GM21576 (cell line): ENCODE measurements at regions not wholly inside any gene's neighbourhood (a gene's known extent, or its start where the extent isn't known, plus 50 kb on each side); places are given as distances from the start of the nearest gene placed in this dataset.
"Not testable (repeated sequence)": the region's sequence is repeated elsewhere in the genome, so short reads cannot be mapped to it uniquely, and the experiment has no call there.

Experiments
- ATAC-seq: cut with Tn5 transposase; IDR thresholded peaks from one replicate; pipeline ENCODE4 v1.9.1; 2021; ENCODE audit warnings: mild to moderate bottlenecking, moderate library complexity; ENCODE audit not compliant: unreplicated experiment

DNA sequence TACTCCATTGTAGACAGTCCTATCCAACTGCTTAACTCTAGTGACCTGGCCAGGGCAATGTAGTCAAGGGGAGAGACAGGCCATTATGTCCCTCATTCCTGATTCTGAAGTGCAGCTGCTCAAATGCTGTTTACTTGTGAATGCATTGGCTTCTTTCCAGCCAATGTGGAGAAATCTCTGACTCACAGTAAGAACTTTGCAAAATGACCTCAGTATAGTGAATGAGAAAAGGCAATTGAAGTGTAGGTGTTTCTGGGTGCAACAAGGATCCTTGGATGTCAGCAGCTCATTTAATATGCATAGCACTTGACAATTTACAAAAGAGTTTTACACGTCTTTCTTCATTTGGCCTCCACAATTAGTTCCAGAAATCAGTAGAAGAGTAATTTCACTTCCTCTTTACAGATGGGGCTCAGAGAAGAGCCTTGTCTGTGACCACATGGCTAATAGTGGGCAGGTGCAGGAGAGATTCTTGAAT, 367.2 kb downstream of the OSTF1 start:
- peak; percentile 96 for ATAC-seq

GRCh38 chr9:75456698-75457097, 368.4 kb downstream of the OSTF1 start:
- ATAC-seq = no peak

DNA sequence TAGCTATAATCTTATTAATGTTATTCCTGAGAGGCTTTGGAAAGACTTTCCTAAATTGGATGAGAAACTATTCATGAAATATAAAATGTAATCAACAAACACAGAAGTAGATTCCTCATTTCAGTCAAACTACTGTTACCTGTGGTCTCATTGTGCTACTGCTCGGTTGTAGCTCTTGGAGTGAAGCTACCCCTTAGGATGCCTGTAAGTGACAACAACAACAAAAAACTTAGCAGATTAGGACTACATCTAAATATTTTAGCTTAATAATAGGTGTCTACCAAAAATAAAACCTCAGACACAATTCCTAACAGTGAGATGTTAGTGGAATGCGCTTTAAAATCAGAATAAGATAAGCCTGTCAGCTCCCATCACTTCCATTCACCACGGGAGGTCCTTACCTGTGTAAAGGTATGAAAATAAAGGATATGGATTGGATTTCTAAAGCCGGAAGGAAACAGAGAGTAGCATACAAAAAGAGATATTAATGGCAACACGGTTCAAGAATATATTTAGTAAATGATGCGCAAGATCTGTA, 369.2 kb downstream of the OSTF1 start:
- ATAC-seq = no peak

DNA sequence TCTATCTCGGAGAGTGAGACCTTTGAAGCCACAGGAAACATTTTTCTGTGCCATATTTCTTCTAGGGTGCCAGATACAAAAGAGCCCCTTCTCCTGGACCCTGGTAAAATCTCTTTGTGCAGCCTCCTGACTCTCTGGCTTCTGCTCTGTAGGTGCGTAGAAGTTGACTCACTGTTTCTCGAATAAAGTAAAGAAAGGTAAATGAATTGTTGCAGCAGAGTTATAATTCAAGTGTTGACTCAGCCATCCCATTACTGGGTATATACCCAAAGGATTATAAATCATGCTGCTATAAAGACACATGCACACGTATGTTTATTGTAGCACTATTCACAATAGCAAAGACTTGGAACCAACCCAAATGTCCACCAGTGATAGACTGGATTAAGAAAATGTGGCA, 371.0 kb downstream of the OSTF1 start:
- not testable (repeated sequence) for ATAC-seq

DNA sequence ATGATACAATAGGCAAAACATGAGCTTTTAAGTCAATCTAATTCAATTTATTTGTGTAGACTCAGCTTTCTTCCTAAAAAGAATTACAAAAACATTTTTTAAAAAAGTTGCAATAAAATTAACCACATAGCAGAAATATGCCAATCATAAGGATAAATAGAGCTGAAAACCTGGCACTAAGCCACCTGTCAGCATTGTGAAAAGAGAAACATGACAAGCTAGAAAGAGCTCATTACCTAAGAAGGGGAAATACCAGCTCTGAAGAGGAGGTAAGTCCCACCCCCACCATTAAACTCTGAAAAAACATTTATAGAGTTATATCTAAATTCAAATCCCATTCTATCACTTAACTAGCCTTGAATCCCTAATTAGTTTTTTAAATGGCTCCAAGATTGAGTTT, 372.9 kb downstream of the OSTF1 start:
- ATAC-seq = no peak

DNA sequence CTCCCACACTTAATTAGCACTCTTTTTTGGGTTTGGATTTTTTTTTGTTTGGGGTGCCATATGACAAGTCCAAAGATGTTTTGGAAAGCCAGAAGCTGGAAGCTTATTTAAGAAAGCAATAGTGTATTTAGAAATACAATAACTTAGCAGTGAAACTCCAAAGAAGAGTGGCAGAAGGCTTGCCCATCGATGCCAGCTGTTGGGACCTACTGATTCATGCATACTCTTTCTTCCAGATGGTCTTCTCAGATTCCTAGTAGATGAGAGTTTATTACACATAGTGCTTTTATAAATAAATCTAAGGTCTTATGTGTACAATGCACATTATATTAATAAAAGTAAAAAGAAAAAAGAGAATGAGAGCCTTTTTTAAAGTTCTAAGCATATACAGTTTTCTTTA, 374.6 kb downstream of the OSTF1 start:
- ATAC-seq = no peak

GRCh38 chr9:75463871-75464270, 375.6 kb downstream of the OSTF1 start:
- no peak for ATAC-seq

DNA sequence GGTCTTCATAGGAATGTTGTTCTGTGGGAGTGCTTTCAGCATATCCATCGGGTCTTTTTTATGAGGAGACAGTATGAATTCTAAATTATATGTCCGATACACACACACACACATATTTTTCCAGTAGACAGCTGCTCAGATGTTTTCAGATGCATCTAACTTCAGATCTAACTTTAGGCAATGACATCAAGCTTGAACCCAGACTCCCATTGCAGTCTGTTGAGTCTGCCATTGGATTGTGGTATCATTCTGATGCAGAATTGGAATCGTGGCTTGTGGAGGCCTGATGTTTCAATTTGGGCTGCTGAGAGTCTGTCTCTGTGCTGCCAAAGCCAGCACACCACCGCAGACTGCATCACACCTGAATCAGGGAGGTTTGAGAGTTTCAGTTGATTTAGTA, 376.4 kb downstream of the OSTF1 start:
- ATAC-seq = no peak

DNA sequence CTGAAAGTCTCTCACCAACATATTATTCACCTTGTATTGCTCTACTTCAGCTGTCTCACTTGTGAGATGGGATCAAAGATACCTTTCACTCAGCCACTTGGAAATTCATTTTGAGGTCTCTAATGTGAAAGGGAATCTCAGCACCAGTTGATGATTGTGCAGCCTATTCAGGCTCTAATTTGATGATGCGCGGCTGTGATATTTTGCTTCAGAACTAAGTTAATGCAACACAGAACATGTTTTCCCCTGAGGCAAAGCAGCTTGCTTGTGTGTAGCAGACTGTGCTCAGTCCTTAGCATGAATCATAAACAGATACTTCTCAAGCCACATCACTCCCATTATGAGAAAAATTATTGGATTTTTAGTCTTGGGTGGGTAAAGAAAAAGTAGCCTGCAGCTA, 378.8 kb downstream of the OSTF1 start:
- no peak for ATAC-seq

GRCh38 chr9:75471549-75472114, 383.3 kb downstream of the OSTF1 start:
- no peak for ATAC-seq

GRCh38 chr9:75482566-75482965, 394.3 kb downstream of the OSTF1 start:
- ATAC-seq = no peak

DNA sequence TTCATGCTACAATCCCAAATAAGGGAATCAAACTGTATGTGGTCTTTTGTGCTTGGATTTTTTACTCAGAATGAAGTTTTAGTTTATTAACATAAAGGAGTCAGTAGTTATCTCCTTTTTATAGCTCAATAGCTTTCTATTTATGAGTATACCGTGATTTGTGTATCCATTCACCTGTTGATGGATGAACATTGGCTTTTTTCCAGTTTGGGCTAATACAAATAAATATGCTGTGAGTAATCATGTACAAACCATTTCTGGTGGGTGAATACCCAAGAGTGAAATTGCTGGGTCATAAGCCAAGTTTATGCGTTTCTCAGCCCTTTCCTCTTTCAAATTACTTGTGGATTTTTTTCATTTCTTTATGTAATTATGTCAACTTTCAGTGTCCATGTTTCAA, 395.3 kb downstream of the OSTF1 start:
- no peak for ATAC-seq

DNA sequence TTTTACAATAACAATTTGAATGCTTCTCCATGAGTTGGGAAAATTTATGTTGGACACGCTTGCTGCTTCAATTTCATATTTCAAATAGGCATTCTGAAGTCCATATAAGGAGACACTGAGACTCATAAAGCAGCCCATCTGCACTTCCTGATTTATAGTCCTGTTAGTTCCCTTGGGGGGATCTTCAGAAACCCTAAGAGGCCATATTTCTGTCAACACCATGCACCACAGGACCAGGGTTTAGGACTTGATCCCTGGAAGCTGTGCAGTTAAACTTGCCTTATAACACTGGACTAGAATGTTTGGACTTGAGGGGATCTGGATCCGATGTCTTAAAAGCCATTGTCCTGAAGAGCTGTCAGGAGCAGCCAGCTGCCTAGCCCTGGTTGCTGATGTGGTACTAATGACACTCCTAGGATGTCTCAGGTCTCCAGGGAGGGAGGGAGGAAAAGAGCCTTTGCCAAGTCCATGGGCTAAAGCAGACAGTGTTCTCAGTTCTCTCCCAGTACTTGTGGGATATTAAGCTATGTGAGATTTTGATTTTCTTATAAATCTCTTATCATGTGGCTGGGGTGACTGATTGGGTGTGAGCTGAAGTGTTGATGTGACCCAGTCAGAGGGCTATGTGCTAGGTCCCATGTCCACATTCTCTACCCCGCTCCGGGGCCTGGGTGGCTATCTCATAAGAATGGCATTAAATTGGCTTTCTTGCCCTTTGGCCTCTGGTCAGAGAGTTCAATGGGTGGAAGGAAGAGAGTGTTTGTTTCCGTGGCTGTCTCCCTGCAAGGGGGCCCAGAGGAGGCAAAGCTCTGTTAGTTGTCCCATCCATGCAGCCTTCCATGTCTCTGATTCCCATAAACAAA, 399.8 kb downstream of the OSTF1 start:
- no peak for ATAC-seq

DNA sequence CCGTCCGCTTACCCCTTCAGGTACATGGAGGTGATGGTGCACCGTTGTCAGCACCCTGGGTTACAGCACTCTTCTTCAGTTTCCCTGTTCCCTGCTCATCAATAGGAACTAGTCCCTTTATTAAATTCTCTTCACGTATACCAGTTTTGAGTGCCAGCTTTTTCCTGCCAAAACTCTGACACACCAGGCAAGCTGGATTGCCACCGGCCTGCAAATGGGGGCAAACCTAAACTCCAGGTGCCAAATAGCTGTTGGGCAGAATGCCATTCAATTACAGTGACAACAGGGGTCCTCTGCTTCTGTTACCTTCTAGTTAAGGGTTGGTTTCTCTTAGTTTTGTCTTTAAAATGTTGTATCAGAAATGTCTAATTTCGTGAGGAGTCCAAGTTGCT, 400.4 kb downstream of the OSTF1 start:
- ATAC-seq = no peak

- ATAC-seq = no peak
These were observed 400.1 kb upstream of the PCSK5 start for GRCh38 chr9:75490326-75490725.

DNA sequence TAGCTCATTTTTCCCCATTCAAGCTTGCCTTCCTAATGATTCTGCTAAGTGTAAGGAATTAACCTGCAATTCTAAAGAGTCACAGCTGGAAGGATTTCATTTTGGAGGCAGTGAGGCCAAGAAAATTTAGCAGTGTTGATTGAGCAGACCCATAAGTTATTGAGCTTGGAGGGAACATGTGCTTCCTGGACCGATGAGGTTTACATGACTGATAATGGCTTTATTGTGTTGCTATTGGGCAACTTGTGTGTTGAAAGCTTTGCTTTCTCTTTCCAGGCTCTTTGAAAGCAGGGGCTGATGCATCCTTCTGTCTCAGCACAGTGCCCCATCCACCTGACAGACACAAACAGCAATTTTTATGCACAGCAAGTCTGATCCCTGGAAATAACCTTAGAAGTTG, 398.9 kb upstream of the PCSK5 start:
- no peak for ATAC-seq

- ATAC-seq = no peak
These were observed 390.7 kb upstream of the PCSK5 start for GRCh38 chr9:75499812-75500211.

DNA sequence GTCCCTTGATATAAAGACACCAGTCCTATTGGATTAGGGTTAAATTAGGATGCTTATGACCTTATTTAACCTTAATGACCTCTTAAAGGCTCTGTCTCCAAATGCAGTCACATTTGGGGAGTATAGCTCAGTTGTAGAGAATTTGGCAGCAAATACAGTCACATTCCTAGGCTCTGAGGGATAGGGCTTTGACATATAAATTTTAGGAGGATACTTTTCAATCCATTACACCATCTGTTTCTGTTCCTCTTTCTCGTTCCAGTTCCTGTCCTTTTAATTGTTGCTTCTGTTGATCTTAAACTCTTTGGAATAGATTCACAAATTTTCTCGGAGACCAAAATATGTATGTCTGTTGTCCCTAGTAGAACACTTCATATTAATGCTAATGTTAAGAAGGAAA, 390.0 kb upstream of the PCSK5 start:
- no peak for ATAC-seq

DNA sequence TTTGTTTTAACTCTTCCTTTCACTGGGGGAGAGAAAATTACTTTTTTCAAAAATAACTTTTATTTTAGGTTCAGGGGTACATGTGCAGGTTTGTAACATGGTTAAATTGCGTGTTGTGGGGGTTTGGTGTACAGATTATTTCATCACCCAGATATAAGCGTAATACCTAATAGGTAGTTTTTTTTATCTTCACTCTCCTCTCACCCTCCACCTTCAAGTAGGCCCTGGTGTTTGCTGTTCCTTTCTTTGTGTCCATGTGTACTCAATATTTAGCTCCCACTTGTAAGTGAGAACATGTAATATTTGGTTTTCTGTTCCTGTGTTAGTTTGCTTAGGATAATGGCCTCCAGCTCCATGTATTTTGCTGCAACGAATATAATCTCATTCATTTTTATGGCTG, 389.5 kb upstream of the PCSK5 start:
- ATAC-seq = not testable (repeated sequence)

DNA sequence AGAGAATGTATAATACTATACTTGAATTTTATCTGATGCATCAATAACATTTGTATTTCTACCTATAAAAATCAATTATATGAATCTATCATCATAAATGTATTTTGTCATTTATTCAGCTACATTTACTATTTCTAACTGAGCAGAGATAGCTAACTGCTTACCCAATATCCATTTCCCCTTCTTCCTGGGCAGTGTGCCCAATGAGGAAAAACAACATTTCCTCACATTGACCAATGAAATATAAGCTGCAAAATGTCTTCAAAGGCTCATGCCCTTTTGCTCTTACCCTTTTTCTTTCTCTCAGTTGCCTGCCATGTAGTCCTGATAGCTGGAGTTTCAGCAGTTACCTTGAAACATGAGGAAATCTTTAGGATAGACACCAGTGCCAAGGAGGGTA, 385.8 kb upstream of the PCSK5 start:
- ATAC-seq = no peak

GRCh38 chr9:75505654-75506053, 384.8 kb upstream of the PCSK5 start:
- no peak for ATAC-seq

DNA sequence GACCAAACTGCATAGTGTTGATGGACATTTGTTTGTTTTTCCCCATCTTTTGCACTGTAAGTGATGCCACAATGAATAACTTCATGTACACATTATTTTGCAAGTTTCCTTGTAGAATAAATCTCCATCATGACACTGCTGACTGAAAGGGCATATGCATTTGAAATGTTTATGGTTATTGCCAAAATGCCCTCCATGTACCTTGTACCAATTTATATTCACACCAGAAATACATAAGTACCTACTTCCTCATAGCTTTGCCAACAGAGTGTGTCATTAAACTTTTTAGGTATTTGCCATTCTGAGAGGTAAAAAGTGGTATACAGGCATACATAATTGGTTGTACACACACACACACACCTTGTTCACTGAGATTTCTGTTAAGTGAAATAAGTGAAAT, 361.0 kb upstream of the PCSK5 start:
- ATAC-seq = no peak
